ENCODE measurements at regions not wholly inside any gene's neighbourhood (a gene's known extent, or its start where the extent isn't known, plus 50 kb on each side); places are given as distances from the start of the nearest gene placed in this dataset.

DNA sequence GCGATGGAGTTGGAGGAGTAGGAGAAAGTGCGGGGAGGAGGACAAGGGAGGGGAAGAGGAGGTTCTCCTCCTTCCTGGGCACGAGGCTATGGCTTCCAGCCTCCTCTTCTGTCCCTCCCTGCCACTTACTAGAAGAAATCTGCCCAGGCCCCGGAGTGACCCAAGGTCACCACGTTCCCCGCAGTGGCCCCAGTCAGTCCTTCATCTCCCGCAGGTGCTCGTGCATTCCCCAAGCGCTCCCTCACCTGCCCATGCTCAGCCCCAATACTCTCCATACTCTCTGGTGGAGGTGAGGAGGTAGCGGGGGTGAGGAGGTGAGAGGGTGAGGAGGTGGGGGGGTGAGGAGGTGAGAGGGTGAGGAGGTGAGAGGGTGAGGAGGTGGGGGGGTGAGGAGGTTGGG, 85.4 kb downstream of the CCDC185 start:
- no TSS peak for BruUV-seq (replicated peaks)
- SMC1A ChIA-PET (ENCODE audit: uncharacterized antibody, unreplicated experiment), result no interaction called here
- Histone ChIP-seq H3K4me3 (no peak overlapping the region), H3K27me3 (replicated peaks in 1 of 2; ENCODE audit: control insufficient read depth in 2 of 2, insufficient read depth in 2 of 2, low read length in 1 of 2) (no peaks in the 10 kb centered on the region; a peak in 1 of 4 replicates), H4K20me1 (ENCODE audit: control insufficient read depth, insufficient read depth) (no peaks in the 10 kb centered on the region), H3K9me3 (replicated peaks; ENCODE audit: control insufficient read depth, insufficient read depth, low read length) (no peaks in the 10 kb centered on the region), H3K79me2 (ENCODE audit: control insufficient read depth, insufficient read depth, low read length) (no peaks in the 10 kb centered on the region), H3K4me2 (ENCODE audit: control insufficient read depth, insufficient read depth) (no peak overlapping the region), H3K36me3 (ENCODE audit: control insufficient read depth in 2 of 2, insufficient read depth in 2 of 2, low read length in 1 of 2) (no peaks in the 10 kb centered on the region), H3K9ac (ENCODE audit: control insufficient read depth, insufficient read depth, low read length) (no peak overlapping the region), H2AFZ (ENCODE audit: control insufficient read depth, low read depth, low read length) (no peak overlapping the region), H3K27ac (ENCODE audit: control insufficient read depth, insufficient read depth) (no peak overlapping the region), H3K4me1 (ENCODE audit: control insufficient read depth, insufficient read depth, low read length) (peaks cover 4% of the 10 kb centered on the region; the same call in 1 of the 2 replicates)
- intact Hi-C loops (cut with micrococcal nuclease; ENCODE audit: unreplicated experiment) (no loop called here), in situ Hi-C loops (cut with MboI) (no loop called here)
- POLR2A ChIA-PET, result no interaction called here
- FAIRE-seq, result no peak
- TF ChIP-seq SPI1 (IDR thresholded peaks at IDR 0.05; ENCODE audit: borderline replicate concordance, insufficient read depth, low read depth, low read length) (no peak), SREBF2 (IDR thresholded peaks at IDR 0.05; ENCODE audit: low read length) (no peak), HDAC6 (IDR thresholded peaks at IDR 0.05; ENCODE audit: unreplicated experiment) (no peak), HCFC1 (IDR thresholded peaks at IDR 0.05; ENCODE audit: low read length) (no peak), NFIC (IDR thresholded peaks at IDR 0.05; ENCODE audit: low read depth, low read length) (no peak), MTA3 (IDR thresholded peaks at IDR 0.05; ENCODE audit: borderline replicate concordance, low read length) (no peak), SP1 (IDR thresholded peaks at IDR 0.05; ENCODE audit: low read depth, low read length) (no peak), ATF7 (IDR thresholded peaks at IDR 0.05; ENCODE audit: low read depth) (no peak), YY1 (IDR thresholded peaks at IDR 0.05; ENCODE audit: low read depth, low read length) (no peak), MXI1 (IDR thresholded peaks at IDR 0.05; ENCODE audit: low read depth, low read length) (no peak), POLR2AphosphoS2 (IDR thresholded peaks at IDR 0.05; ENCODE audit: low read depth, low read length) (no peak), IKZF1 (conservative IDR thresholded peaks at IDR 0.05) (no peak)
- TF ChIP-seq, protein P1, sequence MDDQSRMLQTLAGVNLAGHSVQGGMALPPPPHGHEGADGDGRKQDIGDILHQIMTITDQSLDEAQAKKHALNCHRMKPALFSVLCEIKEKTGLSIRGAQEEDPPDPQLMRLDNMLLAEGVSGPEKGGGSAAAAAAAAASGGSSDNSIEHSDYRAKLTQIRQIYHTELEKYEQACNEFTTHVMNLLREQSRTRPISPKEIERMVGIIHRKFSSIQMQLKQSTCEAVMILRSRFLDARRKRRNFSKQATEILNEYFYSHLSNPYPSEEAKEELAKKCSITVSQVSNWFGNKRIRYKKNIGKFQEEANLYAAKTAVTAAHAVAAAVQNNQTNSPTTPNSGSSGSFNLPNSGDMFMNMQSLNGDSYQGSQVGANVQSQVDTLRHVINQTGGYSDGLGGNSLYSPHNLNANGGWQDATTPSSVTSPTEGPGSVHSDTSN (IDR thresholded peaks at IDR 0.05; ENCODE audit: insufficient replicate concordance, low read depth, low read length), result no peak
- TF ChIP-seq, protein P2, sequence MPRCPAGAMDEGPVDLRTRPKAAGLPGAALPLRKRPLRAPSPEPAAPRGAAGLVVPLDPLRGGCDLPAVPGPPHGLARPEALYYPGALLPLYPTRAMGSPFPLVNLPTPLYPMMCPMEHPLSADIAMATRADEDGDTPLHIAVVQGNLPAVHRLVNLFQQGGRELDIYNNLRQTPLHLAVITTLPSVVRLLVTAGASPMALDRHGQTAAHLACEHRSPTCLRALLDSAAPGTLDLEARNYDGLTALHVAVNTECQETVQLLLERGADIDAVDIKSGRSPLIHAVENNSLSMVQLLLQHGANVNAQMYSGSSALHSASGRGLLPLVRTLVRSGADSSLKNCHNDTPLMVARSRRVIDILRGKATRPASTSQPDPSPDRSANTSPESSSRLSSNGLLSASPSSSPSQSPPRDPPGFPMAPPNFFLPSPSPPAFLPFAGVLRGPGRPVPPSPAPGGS (IDR thresholded peaks at IDR 0.05; ENCODE audit: borderline replicate concordance, insufficient read depth, low read depth, low read length, poor library complexity, severe bottlenecking), result no peak
- TF ChIP-seq, protein P3, sequence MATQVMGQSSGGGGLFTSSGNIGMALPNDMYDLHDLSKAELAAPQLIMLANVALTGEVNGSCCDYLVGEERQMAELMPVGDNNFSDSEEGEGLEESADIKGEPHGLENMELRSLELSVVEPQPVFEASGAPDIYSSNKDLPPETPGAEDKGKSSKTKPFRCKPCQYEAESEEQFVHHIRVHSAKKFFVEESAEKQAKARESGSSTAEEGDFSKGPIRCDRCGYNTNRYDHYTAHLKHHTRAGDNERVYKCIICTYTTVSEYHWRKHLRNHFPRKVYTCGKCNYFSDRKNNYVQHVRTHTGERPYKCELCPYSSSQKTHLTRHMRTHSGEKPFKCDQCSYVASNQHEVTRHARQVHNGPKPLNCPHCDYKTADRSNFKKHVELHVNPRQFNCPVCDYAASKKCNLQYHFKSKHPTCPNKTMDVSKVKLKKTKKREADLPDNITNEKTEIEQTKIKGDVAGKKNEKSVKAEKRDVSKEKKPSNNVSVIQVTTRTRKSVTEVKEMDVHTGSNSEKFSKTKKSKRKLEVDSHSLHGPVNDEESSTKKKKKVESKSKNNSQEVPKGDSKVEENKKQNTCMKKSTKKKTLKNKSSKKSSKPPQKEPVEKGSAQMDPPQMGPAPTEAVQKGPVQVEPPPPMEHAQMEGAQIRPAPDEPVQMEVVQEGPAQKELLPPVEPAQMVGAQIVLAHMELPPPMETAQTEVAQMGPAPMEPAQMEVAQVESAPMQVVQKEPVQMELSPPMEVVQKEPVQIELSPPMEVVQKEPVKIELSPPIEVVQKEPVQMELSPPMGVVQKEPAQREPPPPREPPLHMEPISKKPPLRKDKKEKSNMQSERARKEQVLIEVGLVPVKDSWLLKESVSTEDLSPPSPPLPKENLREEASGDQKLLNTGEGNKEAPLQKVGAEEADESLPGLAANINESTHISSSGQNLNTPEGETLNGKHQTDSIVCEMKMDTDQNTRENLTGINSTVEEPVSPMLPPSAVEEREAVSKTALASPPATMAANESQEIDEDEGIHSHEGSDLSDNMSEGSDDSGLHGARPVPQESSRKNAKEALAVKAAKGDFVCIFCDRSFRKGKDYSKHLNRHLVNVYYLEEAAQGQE (IDR thresholded peaks at IDR 0.05; ENCODE audit: low read depth, low read length), result no peak
- TF ChIP-seq, protein P4, sequence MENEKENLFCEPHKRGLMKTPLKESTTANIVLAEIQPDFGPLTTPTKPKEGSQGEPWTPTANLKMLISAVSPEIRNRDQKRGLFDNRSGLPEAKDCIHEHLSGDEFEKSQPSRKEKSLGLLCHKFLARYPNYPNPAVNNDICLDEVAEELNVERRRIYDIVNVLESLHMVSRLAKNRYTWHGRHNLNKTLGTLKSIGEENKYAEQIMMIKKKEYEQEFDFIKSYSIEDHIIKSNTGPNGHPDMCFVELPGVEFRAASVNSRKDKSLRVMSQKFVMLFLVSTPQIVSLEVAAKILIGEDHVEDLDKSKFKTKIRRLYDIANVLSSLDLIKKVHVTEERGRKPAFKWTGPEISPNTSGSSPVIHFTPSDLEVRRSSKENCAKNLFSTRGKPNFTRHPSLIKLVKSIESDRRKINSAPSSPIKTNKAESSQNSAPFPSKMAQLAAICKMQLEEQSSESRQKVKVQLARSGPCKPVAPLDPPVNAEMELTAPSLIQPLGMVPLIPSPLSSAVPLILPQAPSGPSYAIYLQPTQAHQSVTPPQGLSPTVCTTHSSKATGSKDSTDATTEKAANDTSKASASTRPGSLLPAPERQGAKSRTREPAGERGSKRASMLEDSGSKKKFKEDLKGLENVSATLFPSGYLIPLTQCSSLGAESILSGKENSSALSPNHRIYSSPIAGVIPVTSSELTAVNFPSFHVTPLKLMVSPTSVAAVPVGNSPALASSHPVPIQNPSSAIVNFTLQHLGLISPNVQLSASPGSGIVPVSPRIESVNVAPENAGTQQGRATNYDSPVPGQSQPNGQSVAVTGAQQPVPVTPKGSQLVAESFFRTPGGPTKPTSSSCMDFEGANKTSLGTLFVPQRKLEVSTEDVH (IDR thresholded peaks at IDR 0.05; ENCODE audit: low read depth, partially characterized antibody), result no peak
- TF ChIP-seq, protein P5, sequence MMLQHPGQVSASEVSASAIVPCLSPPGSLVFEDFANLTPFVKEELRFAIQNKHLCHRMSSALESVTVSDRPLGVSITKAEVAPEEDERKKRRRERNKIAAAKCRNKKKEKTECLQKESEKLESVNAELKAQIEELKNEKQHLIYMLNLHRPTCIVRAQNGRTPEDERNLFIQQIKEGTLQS (IDR thresholded peaks at IDR 0.05; ENCODE audit: borderline replicate concordance, extremely low read depth, low read depth, low read length), result no peak
- no peak for DNase-seq (ENCODE audit: low read depth, low spot score)
- CTCF ChIA-PET, result no interaction called here
- RAD21 ChIA-PET (ENCODE audit: unreplicated experiment), result no interaction called here
- ATAC-seq, result no peak
- 42% methylated on average over 9 of the region's 10 CpGs for WGBS (ENCODE audit: insufficient coverage, insufficient replicate concordance, low lambda C conversion rate, missing lambda C conversion rate)
